ENCODE measurements at regions not wholly inside any gene's neighbourhood (a gene's known extent, or its start where the extent isn't known, plus 50 kb on each side); places are given as distances from the start of the nearest gene placed in this dataset.

GRCh38 chr12:77387671-77388070, 322.3 kb upstream of the E2F7 start:
- no peaks in the 10 kb centered on the region for H3K27me3 Mint-ChIP-seq (ENCODE audit: low read depth)
- H3K27ac Mint-ChIP-seq = no peak overlapping the region
- no peaks in the 10 kb centered on the region for H3K4me1 Mint-ChIP-seq (ENCODE audit: low read depth)
- intact Hi-C loops (cut with micrococcal nuclease) = no loop called here
- DNase-seq (ENCODE audit: low spot score) = no peak
- H3K9me3 Mint-ChIP-seq = no peaks in the 10 kb centered on the region
- H3K4me3 Mint-ChIP-seq (ENCODE audit: low read depth) = no peak overlapping the region
- no peaks in the 10 kb centered on the region for H3K36me3 Mint-ChIP-seq (ENCODE audit: low read depth)

- H3K27me3 Mint-ChIP-seq (ENCODE audit: low read depth) = no peaks in the 10 kb centered on the region
Measured at GRCh38 chr12:77387214-77387613, 321.8 kb upstream of the E2F7 start.

GRCh38 chr12:77384941-77385340, 319.6 kb upstream of the E2F7 start:
- intact Hi-C loops (cut with micrococcal nuclease) = no loop called here
- Mint-ChIP-seq H3K27me3 (ENCODE audit: low read depth) (no peaks in the 10 kb centered on the region), H3K36me3 (ENCODE audit: low read depth) (no peaks in the 10 kb centered on the region), H3K4me3 (ENCODE audit: low read depth) (no peak overlapping the region), H3K9me3 (no peaks in the 10 kb centered on the region), H3K4me1 (ENCODE audit: low read depth) (no peaks in the 10 kb centered on the region), H3K27ac (no peak overlapping the region)
- DNase-seq (ENCODE audit: low spot score) = no peak

More at GRCh38 chr12:77387214-77387613, 321.8 kb upstream of the E2F7 start:
- Mint-ChIP-seq H3K9me3 (no peaks in the 10 kb centered on the region), H3K4me3 (ENCODE audit: low read depth) (no peak overlapping the region), H3K4me1 (ENCODE audit: low read depth) (no peaks in the 10 kb centered on the region), H3K27ac (no peak overlapping the region), H3K36me3 (ENCODE audit: low read depth) (no peaks in the 10 kb centered on the region)
- DNase-seq (ENCODE audit: low spot score) = no peak
- intact Hi-C loops (cut with micrococcal nuclease) = no loop called here

GRCh38 chr12:77382096-77382742, 316.9 kb upstream of the E2F7 start:
- no peaks in the 10 kb centered on the region for H3K27me3 Mint-ChIP-seq (ENCODE audit: low read depth)
- no peaks in the 10 kb centered on the region for H3K9me3 Mint-ChIP-seq
- H3K4me3 Mint-ChIP-seq (ENCODE audit: low read depth) = no peak overlapping the region
- DNase-seq (ENCODE audit: low spot score) = no peak
- H3K36me3 Mint-ChIP-seq (ENCODE audit: low read depth) = no peaks in the 10 kb centered on the region
- no peaks in the 10 kb centered on the region for H3K4me1 Mint-ChIP-seq (ENCODE audit: low read depth)
- H3K27ac Mint-ChIP-seq = no peak overlapping the region
- intact Hi-C loops (cut with micrococcal nuclease) = no loop called here

- intact Hi-C loops (cut with micrococcal nuclease) = no loop called here
- H3K4me3 Mint-ChIP-seq (ENCODE audit: low read depth) = no peak overlapping the region
- H3K27ac Mint-ChIP-seq = no peak overlapping the region
- no peaks in the 10 kb centered on the region for H3K4me1 Mint-ChIP-seq (ENCODE audit: low read depth)
- no peaks in the 10 kb centered on the region for H3K9me3 Mint-ChIP-seq
- H3K27me3 Mint-ChIP-seq (ENCODE audit: low read depth) = no peaks in the 10 kb centered on the region
- H3K36me3 Mint-ChIP-seq (ENCODE audit: low read depth) = no peaks in the 10 kb centered on the region
- no peak for DNase-seq (ENCODE audit: low spot score)
Measured at GRCh38 chr12:77377622-77378021, 312.3 kb upstream of the E2F7 start.

- no peaks in the 10 kb centered on the region for H3K27me3 Mint-ChIP-seq (ENCODE audit: low read depth)
- no peak overlapping the region for H3K27ac Mint-ChIP-seq
- DNase-seq (ENCODE audit: low spot score) = no peak
- H3K9me3 Mint-ChIP-seq = no peaks in the 10 kb centered on the region
- intact Hi-C loops (cut with micrococcal nuclease) = no loop called here
- H3K36me3 Mint-ChIP-seq (ENCODE audit: low read depth) = no peaks in the 10 kb centered on the region
- H3K4me3 Mint-ChIP-seq (ENCODE audit: low read depth) = no peak overlapping the region
- H3K4me1 Mint-ChIP-seq (ENCODE audit: low read depth) = no peaks in the 10 kb centered on the region
Measured at GRCh38 chr12:77377116-77377515, 311.7 kb upstream of the E2F7 start.

GRCh38 chr12:77374673-77375072, 309.3 kb upstream of the E2F7 start:
- no peaks in the 10 kb centered on the region for H3K4me1 Mint-ChIP-seq (ENCODE audit: low read depth)
- H3K9me3 Mint-ChIP-seq = no peaks in the 10 kb centered on the region
- H3K27me3 Mint-ChIP-seq (ENCODE audit: low read depth) = no peaks in the 10 kb centered on the region
- no peaks in the 10 kb centered on the region for H3K36me3 Mint-ChIP-seq (ENCODE audit: low read depth)
- no peak overlapping the region for H3K27ac Mint-ChIP-seq
- intact Hi-C loops (cut with micrococcal nuclease) = no loop called here
- no peak for DNase-seq (ENCODE audit: low spot score)
- no peak overlapping the region for H3K4me3 Mint-ChIP-seq (ENCODE audit: low read depth)

GRCh38 chr12:77372494-77372893, 307.1 kb upstream of the E2F7 start:
- H3K36me3 Mint-ChIP-seq (ENCODE audit: low read depth) = no peaks in the 10 kb centered on the region
- no peaks in the 10 kb centered on the region for H3K4me1 Mint-ChIP-seq (ENCODE audit: low read depth)
- no peaks in the 10 kb centered on the region for H3K9me3 Mint-ChIP-seq
- intact Hi-C loops (cut with micrococcal nuclease) = no loop called here
- no peak overlapping the region for H3K4me3 Mint-ChIP-seq (ENCODE audit: low read depth)
- H3K27ac Mint-ChIP-seq = no peak overlapping the region
- DNase-seq (ENCODE audit: low spot score) = no peak
- no peaks in the 10 kb centered on the region for H3K27me3 Mint-ChIP-seq (ENCODE audit: low read depth)

GRCh38 chr12:77372026-77372425, 306.7 kb upstream of the E2F7 start:
- Mint-ChIP-seq H3K36me3 (ENCODE audit: low read depth) (no peaks in the 10 kb centered on the region), H3K4me3 (ENCODE audit: low read depth) (no peak overlapping the region), H3K27ac (no peak overlapping the region), H3K27me3 (ENCODE audit: low read depth) (no peaks in the 10 kb centered on the region), H3K4me1 (ENCODE audit: low read depth) (no peaks in the 10 kb centered on the region), H3K9me3 (no peaks in the 10 kb centered on the region)
- no peak for DNase-seq (ENCODE audit: low spot score)
- intact Hi-C loops (cut with micrococcal nuclease) = no loop called here

- Mint-ChIP-seq H3K27ac (no peak overlapping the region), H3K9me3 (no peaks in the 10 kb centered on the region), H3K27me3 (ENCODE audit: low read depth) (no peaks in the 10 kb centered on the region), H3K4me3 (ENCODE audit: low read depth) (no peak overlapping the region), H3K36me3 (ENCODE audit: low read depth) (no peaks in the 10 kb centered on the region), H3K4me1 (ENCODE audit: low read depth) (no peaks in the 10 kb centered on the region)
- no peak for DNase-seq (ENCODE audit: low spot score)
- intact Hi-C loops (cut with micrococcal nuclease) = no loop called here
Measured at GRCh38 chr12:77368379-77368778, 303.0 kb upstream of the E2F7 start.

- Mint-ChIP-seq H3K36me3 (ENCODE audit: low read depth) (no peaks in the 10 kb centered on the region), H3K4me3 (ENCODE audit: low read depth) (no peak overlapping the region), H3K27me3 (ENCODE audit: low read depth) (no peaks in the 10 kb centered on the region), H3K4me1 (ENCODE audit: low read depth) (no peaks in the 10 kb centered on the region), H3K27ac (no peak overlapping the region), H3K9me3 (no peaks in the 10 kb centered on the region)
- DNase-seq (ENCODE audit: low spot score) = no peak
- intact Hi-C loops (cut with micrococcal nuclease) = no loop called here
Measured at GRCh38 chr12:77366616-77367015, 301.2 kb upstream of the E2F7 start.

GRCh38 chr12:77364400-77364799, 299.0 kb upstream of the E2F7 start:
- Mint-ChIP-seq H3K4me3 (ENCODE audit: low read depth) (no peak overlapping the region), H3K36me3 (ENCODE audit: low read depth) (no peaks in the 10 kb centered on the region), H3K4me1 (ENCODE audit: low read depth) (no peaks in the 10 kb centered on the region), H3K27me3 (ENCODE audit: low read depth) (no peaks in the 10 kb centered on the region), H3K9me3 (no peaks in the 10 kb centered on the region), H3K27ac (no peak overlapping the region)
- no peak for DNase-seq (ENCODE audit: low spot score)
- intact Hi-C loops (cut with micrococcal nuclease) = no loop called here

GRCh38 chr12:77362509-77363210, 297.3 kb upstream of the E2F7 start:
- no peaks in the 10 kb centered on the region for H3K27me3 Mint-ChIP-seq (ENCODE audit: low read depth)
- no peaks in the 10 kb centered on the region for H3K36me3 Mint-ChIP-seq (ENCODE audit: low read depth)
- no peak for DNase-seq (ENCODE audit: low spot score)
- no peaks in the 10 kb centered on the region for H3K9me3 Mint-ChIP-seq
- H3K4me3 Mint-ChIP-seq (ENCODE audit: low read depth) = no peak overlapping the region
- intact Hi-C loops (cut with micrococcal nuclease) = no loop called here
- no peaks in the 10 kb centered on the region for H3K4me1 Mint-ChIP-seq (ENCODE audit: low read depth)
- no peak overlapping the region for H3K27ac Mint-ChIP-seq
